ENCODE measurements at regions not wholly inside any gene's neighbourhood (a gene's known extent, or its start where the extent isn't known, plus 50 kb on each side); places are given as distances from the start of the nearest gene placed in this dataset.

DNA sequence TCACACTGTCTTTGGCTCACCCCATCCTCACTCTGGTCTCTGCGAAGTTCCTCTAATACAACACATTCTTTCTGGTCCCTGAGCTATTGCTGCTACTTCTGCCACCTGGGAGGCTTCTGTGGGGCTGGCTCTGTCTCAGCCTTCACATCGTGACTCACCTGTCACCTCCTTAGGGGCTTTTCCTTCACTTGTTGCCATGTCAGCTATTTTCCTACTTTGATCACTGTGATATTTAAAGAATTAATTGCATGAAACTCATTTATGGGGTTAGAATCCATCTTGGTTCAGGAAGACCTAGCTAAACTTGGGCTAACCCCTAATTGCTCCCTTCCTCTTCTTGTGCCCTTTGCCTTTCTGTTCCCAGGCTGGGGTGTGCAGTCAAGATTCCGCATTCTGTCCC, 346.9 kb downstream of the WDR72 start:
- TF ChIP-seq POLR2A (IDR thresholded peaks at IDR 0.05) = no peak
- TF ChIP-seq, protein P1, sequence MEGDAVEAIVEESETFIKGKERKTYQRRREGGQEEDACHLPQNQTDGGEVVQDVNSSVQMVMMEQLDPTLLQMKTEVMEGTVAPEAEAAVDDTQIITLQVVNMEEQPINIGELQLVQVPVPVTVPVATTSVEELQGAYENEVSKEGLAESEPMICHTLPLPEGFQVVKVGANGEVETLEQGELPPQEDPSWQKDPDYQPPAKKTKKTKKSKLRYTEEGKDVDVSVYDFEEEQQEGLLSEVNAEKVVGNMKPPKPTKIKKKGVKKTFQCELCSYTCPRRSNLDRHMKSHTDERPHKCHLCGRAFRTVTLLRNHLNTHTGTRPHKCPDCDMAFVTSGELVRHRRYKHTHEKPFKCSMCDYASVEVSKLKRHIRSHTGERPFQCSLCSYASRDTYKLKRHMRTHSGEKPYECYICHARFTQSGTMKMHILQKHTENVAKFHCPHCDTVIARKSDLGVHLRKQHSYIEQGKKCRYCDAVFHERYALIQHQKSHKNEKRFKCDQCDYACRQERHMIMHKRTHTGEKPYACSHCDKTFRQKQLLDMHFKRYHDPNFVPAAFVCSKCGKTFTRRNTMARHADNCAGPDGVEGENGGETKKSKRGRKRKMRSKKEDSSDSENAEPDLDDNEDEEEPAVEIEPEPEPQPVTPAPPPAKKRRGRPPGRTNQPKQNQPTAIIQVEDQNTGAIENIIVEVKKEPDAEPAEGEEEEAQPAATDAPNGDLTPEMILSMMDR (IDR thresholded peaks at IDR 0.05) = no peak
